Psoas muscle (tissue), 7 donors: ENCODE measurements at regions not wholly inside any gene's neighbourhood (a gene's known extent, or its start where the extent isn't known, plus 50 kb on each side); places are given as distances from the start of the nearest gene placed in this dataset.

Source experiments
- ATAC-seq, 4 donors: fragments of 200-7000 bp; cut with Tn5 transposase; one replicate each; pipeline ENCODE4 v1.9.1; 2020; ENCODE audit warnings: moderate library complexity in 3 of 4, mild to moderate bottlenecking in 2 of 4
- DNase-seq, 2 donors: peaks; one replicate each; pipeline ENCODE4 v3.0.0-alpha.2; 2020
- H3K27ac ChIP-seq: fragments of 200-600 bp; one replicate; pipeline ENCODE4 v1.8.0; 2022
- H3K27me3 ChIP-seq, 3 donors: fragments of 200-600 bp in 1 of 3; one replicate each; pipeline versions ENCODE4 v1.6.1 to v1.8.0; 2013 to 2022; ENCODE audit warnings: low read length in 2 of 3, mild to moderate bottlenecking in 2 of 3, moderate library complexity in 1 of 3; ENCODE audit not compliant: insufficient read depth in 3 of 3
- H3K36me3 ChIP-seq, 2 donors: fragments of 200-600 bp in 1 of 2; one replicate each; pipeline versions ENCODE4 v1.6.1 to v1.8.0; 2013 to 2022; ENCODE audit warnings: low read depth in 1 of 2, mild to moderate bottlenecking in 1 of 2, moderate library complexity in 1 of 2; ENCODE audit not compliant: insufficient read depth in 1 of 2
- H3K4me1 ChIP-seq: fragments of 200-600 bp; one replicate; pipeline ENCODE4 v1.8.0; 2022
- H3K4me3 ChIP-seq: fragments of 200-600 bp; one replicate; pipeline ENCODE4 v1.8.0; 2022; ENCODE audit warnings: mild to moderate bottlenecking
- H3K9me3 ChIP-seq: fragments of 200-600 bp; one replicate; pipeline ENCODE4 v1.8.0; 2022
- WGBS, 3 donors: extraction: QIAGEN DNeasy Blood & Tissue Kit; methylation state at CpG; one replicate each; pipeline versions ENCODE4 v1.1.6 to v1.1.7; 2013; 5-methylcytosine and 5-hydroxymethylcytosine counted together
- intact Hi-C, 2 donors: fragments of 100-400 bp; cut with DNase I; formaldehyde crosslinking; loops; one replicate each; pipeline versions ENCODE4 v1.11.0 to v1.14.2; 2022
- TF ChIP-seq, protein P1 (sequence below): fragments of 200-600 bp; IDR thresholded peaks from one replicate; pipeline ENCODE4 v1.8.0; 2022; ENCODE audit warnings: antibody characterized with exemption
- donor health status: healthy with polysubstance abuse.
- donor health status: DM: no; HTN: no; CAD: no; lungs with moderate emphysema.
- donor health status: Bipolar disorder and iron deficiency.
- donor health status: healthy.
- donor health status: DM: yes; HTN: yes; CAD: no.
- donor health status: DM: no; HTN: no; CAD: no.
- donor health status: DM: yes; HTN: yes; CAD: no.

DNA sequence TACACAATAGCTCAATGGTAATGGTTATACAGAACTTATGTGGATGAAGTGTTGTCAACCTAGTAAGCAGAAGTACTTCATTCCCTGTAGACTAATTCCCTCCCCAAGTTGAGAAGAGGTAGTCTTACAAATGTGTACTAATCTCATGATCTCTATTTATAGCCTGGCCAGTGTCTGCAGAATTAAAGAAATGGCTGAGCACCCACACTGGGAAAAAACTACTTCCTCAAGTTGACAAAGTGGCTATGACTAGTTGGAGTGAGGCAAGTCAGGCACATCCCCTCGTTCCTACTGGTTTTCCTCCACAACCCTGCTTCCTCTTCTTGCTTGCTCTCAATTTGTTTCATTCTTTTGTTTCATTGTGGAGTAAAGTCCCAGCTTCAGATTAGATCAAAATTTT is 566.7 kb upstream of the ZNF717 start:
- Histone ChIP-seq H3K27me3 (no peaks in the 10 kb centered on the region), H3K9me3 (no peaks in the 10 kb centered on the region), H3K27ac (no peak overlapping the region), H3K4me1 (no peaks in the 10 kb centered on the region), H3K4me3 (no peak overlapping the region), H3K36me3 (no peaks in the 10 kb centered on the region)
- intact Hi-C loops, result no loop called here
- DNase-seq, result no peak
- 50 to 53% (median 50%) methylated on average over 1 of the region's 1 CpG for WGBS, 3 donors
- no peak for ATAC-seq
- TF ChIP-seq, protein P1, sequence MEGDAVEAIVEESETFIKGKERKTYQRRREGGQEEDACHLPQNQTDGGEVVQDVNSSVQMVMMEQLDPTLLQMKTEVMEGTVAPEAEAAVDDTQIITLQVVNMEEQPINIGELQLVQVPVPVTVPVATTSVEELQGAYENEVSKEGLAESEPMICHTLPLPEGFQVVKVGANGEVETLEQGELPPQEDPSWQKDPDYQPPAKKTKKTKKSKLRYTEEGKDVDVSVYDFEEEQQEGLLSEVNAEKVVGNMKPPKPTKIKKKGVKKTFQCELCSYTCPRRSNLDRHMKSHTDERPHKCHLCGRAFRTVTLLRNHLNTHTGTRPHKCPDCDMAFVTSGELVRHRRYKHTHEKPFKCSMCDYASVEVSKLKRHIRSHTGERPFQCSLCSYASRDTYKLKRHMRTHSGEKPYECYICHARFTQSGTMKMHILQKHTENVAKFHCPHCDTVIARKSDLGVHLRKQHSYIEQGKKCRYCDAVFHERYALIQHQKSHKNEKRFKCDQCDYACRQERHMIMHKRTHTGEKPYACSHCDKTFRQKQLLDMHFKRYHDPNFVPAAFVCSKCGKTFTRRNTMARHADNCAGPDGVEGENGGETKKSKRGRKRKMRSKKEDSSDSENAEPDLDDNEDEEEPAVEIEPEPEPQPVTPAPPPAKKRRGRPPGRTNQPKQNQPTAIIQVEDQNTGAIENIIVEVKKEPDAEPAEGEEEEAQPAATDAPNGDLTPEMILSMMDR, result no peak

DNA sequence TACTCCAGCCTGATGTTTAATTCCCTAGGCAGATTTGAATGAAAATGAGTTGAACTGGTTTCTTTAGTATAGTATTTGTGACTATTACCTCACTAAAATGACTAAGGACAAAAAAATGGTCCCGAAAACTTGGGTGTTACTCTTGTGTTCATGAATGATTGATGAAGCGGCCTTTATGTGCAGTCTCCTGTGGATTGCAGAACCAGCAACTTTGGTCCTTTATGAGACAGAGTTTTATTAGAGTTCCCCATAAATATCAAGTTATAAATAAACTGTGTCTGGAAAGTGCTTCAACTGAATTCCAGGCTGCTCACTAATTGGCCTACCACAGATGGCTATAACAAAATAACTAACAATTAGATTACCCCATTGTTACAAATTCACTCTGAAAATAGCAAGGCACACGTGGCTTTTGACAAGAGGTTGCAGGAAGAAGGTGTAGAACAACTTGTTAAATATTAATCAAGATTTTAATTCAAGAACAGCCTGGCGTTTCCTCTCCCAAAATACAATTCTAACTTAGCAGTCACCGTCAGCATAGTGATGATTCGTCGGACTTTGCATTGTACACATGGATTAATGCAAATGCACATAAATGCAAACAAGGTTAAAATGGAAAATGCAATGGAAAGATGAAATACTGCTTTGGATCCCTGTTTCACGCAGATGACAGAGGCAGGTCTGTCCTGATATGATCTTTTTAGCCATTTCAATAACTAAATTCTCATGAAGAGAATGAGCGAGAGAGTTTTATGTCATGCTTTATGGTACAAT is 567.3 kb upstream of the ZNF717 start:
- no peak overlapping the region for H3K4me3 ChIP-seq
- no peaks in the 10 kb centered on the region for H3K4me1 ChIP-seq
- no peaks in the 10 kb centered on the region for H3K9me3 ChIP-seq
- H3K27ac ChIP-seq, result no peak overlapping the region
- ATAC-seq (no peak), DNase-seq (no peak)
- 75 to 77% (median 76%) methylated on average over 9 of the region's 9 CpGs for WGBS, 3 donors
- no peaks in the 10 kb centered on the region for H3K36me3 ChIP-seq
- no peaks in the 10 kb centered on the region for H3K27me3 ChIP-seq
- TF ChIP-seq, protein P1, result no peak
- intact Hi-C loops, result no loop called here

DNA sequence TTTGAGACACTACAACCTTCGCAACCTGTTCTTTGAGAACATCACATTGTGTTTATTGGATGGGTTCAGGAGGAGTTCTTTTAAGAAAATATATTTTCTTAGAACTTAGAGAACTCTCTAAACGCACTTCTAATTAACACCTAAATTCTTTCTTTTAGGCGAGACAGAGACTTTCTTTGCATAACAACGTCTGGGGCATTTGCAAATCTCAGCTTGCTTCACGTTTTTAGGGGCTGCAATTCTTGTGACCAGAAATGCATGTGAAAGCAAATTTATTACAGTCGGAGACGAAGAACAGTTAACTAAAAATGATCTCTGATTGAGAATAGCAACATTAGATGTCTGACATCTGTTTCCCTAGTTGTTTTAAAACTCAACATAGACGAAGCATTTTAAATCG is 568.3 kb upstream of the ZNF717 start:
- ATAC-seq (no peak), DNase-seq (no peak)
- Histone ChIP-seq H3K4me3 (no peak overlapping the region), H3K36me3 (no peaks in the 10 kb centered on the region), H3K27ac (no peak overlapping the region), H3K9me3 (no peaks in the 10 kb centered on the region), H3K4me1 (no peaks in the 10 kb centered on the region), H3K27me3 (no peaks in the 10 kb centered on the region)
- TF ChIP-seq, protein P1, result no peak
- WGBS, 3 donors, result 44 to 53% (median 47%) methylated on average over 9 of the region's 9 CpGs
- intact Hi-C loops, result no loop called here

DNA sequence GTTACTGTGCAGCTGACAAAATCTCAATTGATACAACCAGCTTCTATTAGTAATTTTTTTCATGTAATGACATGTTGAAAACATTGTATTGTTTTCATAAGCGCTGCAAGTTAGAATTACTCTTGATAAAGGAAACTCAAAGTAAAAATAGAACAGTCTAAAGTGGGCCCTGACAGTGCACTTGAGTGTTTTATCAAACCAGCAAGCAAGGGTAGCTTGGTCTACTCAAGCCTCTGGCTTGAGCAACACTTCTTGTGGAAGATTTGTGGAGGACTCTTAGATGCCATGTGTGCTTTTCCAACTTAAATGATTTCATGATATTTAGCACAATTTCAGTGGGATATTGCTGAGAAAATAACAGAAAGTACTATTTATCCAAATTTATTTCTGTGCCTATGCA is 575.7 kb upstream of the ZNF717 start:
- Histone ChIP-seq H3K36me3 (no peaks in the 10 kb centered on the region), H3K9me3 (no peaks in the 10 kb centered on the region), H3K4me3 (no peak overlapping the region), H3K27me3 (no peaks in the 10 kb centered on the region), H3K27ac (no peak overlapping the region), H3K4me1 (no peaks in the 10 kb centered on the region)
- DNase-seq, result no peak
- 78 to 95% (median 80%) methylated on average over 1 of the region's 1 CpG for WGBS, 3 donors
- no peak for ATAC-seq
- intact Hi-C loops, result no loop called here
- TF ChIP-seq, protein P1, result no peak

DNA sequence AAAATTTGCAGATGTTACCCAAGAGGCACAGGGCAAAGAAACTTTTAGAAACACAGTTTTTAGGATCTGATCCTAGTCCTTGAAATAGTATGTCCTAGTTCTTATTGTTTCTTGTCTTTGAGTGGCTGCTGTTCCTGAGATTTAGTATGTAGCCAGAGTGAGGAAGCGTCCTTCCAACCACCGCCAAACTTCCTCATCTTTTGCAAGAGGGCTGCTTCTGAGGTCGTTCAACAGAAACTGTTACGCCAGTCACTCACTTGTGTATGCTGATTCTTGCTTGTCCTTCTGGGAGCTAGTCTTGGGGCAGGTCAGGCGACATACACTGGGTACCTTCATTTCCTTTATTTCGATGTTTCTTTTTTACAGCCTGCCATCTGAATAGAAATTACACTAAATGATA is 577.3 kb upstream of the ZNF717 start:
- intact Hi-C loops, result no loop called here
- no peaks in the 10 kb centered on the region for H3K4me1 ChIP-seq
- 67 to 79% (median 77%) methylated on average over 6 of the region's 6 CpGs for WGBS, 3 donors

More for the DNA sequence above, 577.3 kb upstream of the ZNF717 start:
- DNase-seq (no peak), ATAC-seq (no peak)
- no peaks in the 10 kb centered on the region for H3K36me3 ChIP-seq
- TF ChIP-seq, protein P1, result no peak
- no peak overlapping the region for H3K27ac ChIP-seq
- no peak overlapping the region for H3K4me3 ChIP-seq
- H3K9me3 ChIP-seq, result no peaks in the 10 kb centered on the region
- no peaks in the 10 kb centered on the region for H3K27me3 ChIP-seq
